ENCODE measurements at regions not wholly inside any gene's neighbourhood (a gene's known extent, or its start where the extent isn't known, plus 50 kb on each side); places are given as distances from the start of the nearest gene placed in this dataset.

- TF ChIP-seq ARNTL (CRISPR knock-in tag; IDR thresholded peaks at IDR 0.05; ENCODE audit: borderline replicate concordance, low read depth): no peak
- TF ChIP-seq ISL1 (CRISPR knock-in tag; IDR thresholded peaks at IDR 0.05): no peak
- TF ChIP-seq ZFP3 (CRISPR knock-in tag; IDR thresholded peaks at IDR 0.05): no peak
- no peak for TF ChIP-seq RARB (CRISPR knock-in tag; IDR thresholded peaks at IDR 0.05)
- TF ChIP-seq PATZ1 (CRISPR knock-in tag; IDR thresholded peaks at IDR 0.05; ENCODE audit: borderline replicate concordance): no peak
- TF ChIP-seq PPARA (CRISPR knock-in tag; IDR thresholded peaks at IDR 0.05; ENCODE audit: borderline replicate concordance): no peak
- TF ChIP-seq TCF4 (CRISPR knock-in tag; IDR thresholded peaks at IDR 0.05; ENCODE audit: borderline replicate concordance): no peak
- no peak for TF ChIP-seq ZC3H10 (CRISPR knock-in tag; IDR thresholded peaks at IDR 0.05)
- TF ChIP-seq CREB5 (CRISPR knock-in tag; IDR thresholded peaks at IDR 0.05; ENCODE audit: low read depth): no peak
Measured at GRCh38 chr4:96675896-96676295, 836.0 kb downstream of the PDHA2 start.
